Stimulated activated CD8-positive, alpha-beta memory T cell treated with anti-CD3 and anti-CD28 coated beads, Interleukin-15, amount 100 ng/mL, for 1 hour (primary cell): ENCODE measurements at regions not wholly inside any gene's neighbourhood (a gene's known extent, or its start where the extent isn't known, plus 50 kb on each side); places are given as distances from the start of the nearest gene placed in this dataset.
"Not testable (repeated sequence)": the region's sequence is repeated elsewhere in the genome, so short reads cannot be mapped to it uniquely, and the experiment has no call there.

Experiments used
- DNase-seq: peaks from one replicate; pipeline ENCODE4 v3.0.0-alpha.2; 2020; ENCODE audit warnings: low read depth

DNA sequence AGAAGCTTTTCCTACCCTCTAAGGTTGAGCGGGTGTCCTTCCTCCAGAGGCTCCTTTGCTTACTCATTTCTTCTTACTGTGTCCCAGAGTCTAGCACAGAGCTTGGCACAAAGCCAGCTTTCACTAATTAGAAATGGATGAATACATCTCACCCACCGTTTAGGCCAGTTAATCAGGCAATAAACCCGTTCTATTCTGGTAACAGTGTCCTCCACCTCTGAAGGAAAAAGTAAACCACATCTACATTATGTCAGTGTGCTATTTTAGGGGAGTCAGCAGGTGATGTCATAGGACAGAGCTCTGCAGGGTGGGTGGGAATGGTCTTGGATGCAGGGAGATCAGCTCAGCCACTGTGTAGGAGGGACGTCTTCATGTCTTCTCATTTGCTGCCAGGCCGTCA is 109.2 kb downstream of the OSTF1 start:
- DNase-seq = no peak

DNA sequence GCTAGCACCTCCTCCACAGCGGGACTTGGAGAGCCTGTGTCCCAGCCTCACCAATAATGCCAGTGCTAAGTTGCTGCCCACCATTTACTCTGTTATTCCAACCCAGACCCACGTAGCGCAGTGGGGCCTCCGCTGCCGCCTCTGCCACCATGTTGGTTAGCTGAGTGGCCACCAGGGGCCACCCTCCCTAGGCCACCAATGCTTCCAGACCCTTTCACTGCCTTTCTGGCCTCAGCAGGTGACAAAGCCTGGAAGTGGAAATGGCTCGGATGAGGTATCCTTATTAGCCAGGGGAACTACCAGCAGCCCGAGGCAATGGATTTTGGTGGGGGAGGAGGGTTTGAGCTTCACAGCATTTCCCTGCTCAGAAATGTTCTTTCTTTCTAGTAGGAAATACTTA is 110.1 kb downstream of the OSTF1 start:
- no peak for DNase-seq

DNA sequence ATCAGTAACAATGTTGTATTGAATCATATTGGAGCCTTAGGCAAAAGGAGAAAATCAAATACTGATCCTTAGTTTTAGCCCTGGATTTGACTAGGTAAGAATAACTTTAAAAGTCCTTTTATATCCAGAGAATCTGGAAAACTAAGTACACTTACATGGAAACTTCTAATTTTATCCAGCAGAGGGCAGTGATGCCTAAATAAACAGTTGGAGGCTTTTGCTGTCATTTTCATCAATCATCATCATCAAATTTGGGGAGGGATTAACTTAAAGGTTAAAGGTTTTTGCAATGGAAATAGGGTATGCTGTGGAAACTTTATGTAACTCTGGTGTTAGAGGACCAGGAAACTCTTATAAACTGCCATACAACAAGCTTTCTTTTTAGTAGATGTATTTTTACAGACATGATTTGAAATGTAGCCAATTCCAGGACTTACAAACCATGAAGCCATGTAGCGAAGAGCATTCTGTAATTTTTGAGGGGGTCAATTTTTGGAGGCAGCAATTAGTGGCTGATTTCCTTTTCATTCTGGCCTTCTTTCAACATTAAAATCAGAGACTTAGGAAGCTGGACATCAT is 112.7 kb downstream of the OSTF1 start:
- no peak for DNase-seq

DNA sequence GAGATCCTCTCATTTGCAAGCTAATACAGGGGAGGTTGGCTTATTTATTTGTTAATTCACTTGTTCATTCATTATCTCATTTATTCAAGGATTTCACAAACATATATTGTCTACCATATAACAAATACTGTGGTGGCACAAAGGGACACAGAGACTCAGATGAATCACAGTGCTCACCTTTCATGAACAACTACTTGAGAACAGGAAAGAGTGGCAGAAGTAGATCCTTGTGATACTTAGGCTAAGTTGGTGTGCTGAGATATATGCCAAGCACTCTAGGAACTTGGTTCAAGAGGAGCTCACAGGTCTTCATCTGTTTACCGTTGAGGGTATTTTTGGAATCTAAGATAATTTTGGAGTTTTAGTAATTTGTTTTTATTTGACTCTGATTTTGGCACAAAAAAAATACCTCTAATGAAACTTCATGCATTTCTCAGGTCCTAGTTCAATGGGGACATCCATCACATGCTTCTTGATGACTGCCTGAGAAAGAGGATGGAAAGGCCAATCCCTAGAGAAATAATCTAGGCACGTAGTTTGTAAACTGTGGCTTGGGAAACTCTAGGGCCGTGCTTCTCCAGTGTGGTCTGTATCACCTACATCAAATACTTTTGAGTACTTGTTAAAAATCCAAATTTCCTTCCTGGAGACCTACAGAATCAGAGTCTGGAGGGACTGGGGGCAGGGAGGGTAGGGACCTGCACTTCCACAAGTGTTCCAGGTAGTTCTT is 113.3 kb downstream of the OSTF1 start:
- DNase-seq = no peak

DNA sequence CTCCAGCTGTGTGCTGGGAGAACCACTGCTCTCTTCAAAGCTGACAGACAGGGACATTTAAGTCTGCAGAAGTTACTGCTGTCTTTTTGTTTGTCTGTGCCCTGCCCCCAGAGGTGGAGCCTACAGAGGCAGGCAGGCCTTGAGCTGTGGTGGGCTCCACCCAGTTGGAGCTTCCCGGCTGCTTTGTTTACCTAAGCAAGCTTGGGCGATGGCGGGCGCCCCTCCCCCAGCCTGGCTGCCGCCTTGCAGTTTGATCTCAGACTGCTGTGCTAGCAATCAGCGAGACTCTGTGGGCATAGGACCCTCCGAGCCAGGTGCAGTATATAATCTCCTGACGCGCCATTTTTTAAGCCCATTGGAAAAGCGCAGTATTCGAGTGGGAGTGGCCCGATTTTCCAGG is 119.7 kb downstream of the OSTF1 start:
- DNase-seq = not testable (repeated sequence)

DNA sequence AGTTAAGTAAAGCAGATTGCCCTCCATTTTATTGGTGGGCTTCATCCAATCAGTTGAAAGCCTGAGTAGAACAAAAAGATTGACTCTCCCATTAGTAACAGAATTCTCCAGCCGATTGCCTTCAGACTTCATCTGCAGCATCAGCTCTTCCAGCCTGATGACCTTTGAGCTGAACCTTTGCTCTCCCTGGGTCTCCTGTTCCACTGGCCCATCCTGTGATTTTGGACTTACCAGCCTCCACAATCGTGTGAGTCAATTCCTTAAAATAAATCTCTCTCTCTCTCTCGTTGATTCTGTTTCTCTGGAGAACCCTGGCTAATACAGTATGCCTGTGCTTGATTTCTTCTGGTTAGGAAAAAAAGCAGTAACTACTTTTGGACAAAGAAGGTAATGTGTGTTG is 121.9 kb downstream of the OSTF1 start:
- no peak for DNase-seq

DNA sequence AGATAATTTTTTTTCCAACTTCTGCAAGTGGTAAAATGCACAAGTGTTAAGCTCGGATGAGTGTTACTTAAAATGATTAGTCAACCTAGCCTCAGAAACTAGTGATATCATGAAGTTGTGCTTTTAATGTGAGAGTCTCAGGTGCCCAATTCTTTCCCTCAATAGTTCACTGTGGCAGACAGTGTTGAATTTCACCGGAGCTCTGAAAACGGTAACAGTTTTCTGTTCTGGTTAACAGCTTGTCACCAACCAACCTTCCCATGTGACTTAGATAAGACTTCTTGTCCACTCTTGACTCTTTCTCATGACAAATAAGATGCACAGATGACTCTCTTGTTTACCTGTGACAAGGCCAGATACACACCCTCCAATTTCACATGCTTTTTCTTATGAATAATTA is 125.5 kb downstream of the OSTF1 start:
- no peak for DNase-seq

DNA sequence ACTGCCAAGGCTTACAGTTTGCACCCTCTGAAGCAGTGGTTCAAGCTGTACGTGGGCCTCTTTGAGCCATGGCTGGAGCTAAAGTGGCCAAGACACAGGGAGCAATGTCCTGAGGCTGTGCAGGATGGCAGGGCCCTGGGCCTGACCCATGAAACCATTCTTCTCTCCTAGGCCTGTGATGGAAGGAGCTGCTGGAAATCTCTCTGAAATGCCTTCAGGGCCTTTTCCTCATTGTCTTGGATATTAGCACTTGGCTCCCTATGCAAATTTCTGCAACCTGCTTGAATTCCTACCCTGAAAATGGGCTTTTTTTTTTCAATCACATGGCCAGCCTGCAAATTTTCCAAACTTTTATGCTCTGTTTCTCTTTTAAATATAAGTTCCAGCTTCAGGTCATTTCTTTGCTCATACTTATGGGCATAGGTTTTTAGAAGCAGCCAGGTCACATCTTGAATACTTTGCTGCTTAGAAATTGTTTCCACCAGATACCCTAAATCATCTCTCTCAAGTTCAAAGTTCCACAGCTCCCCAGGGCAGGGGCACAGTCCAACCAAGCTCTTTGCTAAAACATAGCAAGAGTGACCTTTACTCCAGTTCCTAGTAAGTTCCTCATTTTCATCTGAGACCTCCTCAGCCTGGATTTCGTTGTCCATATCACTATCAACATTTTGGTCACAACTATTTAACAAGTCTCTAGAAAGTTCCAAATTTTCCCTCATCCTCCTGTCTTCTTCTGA is 138.3 kb downstream of the OSTF1 start:
- DNase-seq = no peak

DNA sequence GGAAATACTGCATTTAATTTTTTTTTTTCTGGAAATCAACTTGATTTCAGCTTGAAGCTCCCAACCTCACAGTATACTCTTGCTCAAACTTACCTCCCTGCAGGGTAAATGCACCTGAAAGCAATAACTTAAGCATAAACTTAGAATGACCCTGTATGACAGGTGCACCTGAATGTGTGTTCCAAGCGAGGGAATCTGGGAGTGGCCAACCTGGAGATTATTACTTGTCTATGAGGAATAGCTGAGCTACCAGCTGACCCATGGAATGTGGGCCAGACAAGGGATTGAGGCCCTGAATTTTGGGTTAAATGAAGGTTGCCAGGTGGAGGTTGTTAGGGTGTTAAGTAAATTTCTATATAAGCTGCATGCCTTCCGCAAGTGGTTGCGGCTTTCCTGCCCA is 140.6 kb downstream of the OSTF1 start:
- no peak for DNase-seq

DNA sequence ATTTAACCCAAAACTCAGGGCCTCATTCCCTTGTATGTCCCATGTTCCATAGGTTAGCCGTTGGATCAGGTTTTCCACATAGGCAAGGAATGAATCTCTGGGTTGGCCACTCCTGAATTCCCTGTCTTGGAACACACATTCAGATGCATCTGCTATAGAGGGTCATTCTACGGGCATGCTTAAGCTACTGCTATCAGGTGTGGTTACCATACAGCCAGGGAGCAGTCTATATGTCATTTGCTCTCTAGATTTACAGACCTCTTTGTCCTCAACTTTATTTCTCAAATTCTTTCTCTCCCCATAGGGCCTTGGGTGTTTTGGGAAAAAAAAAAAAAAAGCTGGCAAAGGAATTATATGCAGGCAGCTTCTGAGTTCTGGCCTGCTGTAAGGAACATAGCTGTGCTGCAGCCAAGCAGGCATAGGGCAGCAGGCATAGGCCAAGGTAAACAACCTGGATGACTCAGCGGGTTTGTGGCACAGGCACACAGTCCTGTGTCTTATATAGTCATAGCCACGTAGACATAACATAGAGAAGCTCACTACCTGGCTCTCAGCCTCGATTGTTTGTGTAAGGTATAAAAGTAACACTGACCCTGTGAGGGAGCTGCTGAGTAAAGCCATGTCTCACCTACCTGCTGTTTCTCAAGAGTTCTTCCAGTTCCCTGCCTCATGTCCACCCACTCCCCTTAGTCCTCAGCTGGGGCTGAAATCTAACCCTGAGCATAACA is 141.5 kb downstream of the OSTF1 start:
- no peak for DNase-seq

DNA sequence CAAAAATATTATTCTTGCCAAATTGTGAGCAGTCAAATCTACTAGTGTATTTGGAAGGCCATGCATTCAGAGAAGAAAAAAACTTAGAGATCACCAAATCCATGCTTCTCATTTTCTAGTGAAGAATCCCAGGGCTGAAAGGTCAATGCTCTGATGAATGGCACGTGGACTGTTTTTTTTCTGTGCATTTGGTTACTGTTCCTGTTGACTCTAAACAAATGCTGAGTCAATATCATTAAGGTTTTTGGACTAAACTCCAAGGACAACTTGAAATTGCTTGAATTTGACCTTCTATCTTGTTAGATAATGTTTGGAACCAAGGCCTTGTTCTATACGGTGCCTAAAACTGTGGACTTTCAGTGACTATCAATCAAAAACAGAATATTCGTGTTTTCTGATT is 142.2 kb downstream of the OSTF1 start:
- DNase-seq = no peak

DNA sequence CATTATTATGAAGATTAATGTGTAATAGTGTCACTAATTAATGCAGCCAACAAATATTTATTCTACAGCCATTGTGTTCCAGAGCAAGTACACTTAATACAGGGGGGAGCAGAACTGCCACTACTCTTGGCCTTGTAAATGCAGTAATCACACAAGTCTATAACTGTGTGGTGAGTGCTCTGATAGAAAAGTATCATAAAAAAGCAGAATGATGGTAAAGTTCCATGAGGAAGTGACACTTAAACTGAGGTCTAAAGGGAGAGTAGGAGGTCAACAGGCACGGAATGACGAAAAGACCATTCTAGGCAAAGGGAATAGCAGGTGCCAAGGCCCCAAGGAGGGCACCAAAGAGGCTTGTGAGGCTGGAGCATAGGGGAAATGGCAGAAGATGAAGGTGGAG is 142.9 kb downstream of the OSTF1 start:
- no peak for DNase-seq

DNA sequence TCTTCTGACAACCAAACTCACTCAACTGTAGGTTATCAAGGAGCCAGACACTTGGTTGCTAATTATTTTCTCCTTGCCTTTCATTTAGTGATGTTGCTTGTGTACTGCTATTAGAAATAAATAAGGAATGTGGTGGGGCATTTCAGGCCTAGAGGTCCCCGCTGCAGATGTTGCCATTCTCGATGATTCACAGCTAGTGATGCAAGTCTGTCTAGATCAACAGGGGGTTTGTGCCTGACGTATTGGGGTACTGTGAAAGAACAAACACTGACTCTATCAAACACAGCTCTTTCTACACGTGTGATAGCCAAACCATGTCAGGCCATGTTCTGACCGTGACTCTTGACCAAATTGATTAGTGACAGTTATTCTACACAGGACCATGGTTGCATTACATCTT is 144.7 kb downstream of the OSTF1 start:
- DNase-seq = no peak

DNA sequence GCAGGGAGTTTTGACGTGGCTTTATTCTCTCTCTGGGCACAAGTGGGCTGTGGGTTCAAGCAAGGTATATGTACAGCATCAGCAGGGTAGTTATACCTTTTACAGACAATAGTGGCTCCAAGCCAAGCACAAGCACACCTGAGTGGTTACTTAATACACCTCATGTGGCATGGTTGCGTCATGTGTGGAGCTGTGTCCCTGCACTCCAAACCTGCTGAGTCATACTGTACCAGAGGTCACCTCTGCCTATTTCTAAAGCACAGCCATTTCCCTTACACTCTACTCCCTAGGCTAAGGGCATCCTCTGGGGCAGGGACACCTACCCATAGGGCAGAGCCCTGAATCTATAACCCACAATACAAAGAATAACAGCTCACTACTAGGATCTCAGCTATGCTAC is 147.3 kb downstream of the OSTF1 start:
- no peak for DNase-seq

DNA sequence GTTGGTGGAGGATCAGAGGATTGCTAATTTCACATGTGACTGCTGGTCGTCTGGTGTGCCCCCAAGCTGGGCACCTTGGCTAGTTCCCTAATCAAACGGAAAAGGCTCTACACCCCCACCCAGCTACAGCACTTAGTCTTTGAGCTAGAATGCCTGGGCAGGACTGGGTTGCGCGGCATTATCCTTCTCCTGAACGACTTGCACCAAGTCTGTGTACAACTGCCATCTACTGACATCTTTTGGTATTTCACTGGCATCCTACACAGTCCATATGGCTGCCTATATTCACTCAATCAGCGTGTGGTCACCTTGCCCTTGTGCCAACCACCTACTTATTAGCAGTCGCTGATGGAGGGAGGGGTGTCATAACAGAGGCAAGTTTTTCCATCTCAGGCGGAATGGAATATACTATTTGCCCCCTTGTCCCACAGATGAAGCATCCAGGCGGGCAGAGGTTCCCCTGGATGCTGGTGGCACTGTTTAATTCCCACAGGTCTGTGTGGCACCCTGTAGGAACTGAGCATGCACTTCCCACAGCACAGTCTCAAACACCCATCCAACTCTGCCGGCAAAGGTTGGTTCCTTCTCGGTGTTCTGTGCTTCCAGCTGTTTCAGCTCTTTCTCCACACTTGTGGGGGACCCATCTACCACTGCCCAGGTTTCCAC is 150.1 kb downstream of the OSTF1 start:
- no peak for DNase-seq

DNA sequence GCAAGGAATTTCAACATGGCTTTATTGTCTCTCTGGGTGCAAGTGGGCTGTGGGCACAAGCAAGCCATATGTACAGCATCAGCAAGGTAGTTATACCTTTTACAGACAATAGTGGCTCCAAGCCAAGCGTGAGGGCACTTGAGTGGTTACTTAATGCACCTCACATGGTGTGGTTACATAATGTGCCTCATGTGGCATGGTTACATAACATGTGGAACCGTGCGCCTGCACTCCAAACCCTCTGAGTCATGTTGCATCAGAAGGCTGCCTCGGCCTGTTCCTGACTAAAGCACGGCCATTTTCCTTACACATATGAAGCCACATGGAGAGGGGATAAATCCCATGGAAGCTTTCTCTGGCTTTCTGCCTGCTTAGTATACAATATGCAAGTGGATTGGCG is 150.9 kb downstream of the OSTF1 start:
- no peak for DNase-seq

DNA sequence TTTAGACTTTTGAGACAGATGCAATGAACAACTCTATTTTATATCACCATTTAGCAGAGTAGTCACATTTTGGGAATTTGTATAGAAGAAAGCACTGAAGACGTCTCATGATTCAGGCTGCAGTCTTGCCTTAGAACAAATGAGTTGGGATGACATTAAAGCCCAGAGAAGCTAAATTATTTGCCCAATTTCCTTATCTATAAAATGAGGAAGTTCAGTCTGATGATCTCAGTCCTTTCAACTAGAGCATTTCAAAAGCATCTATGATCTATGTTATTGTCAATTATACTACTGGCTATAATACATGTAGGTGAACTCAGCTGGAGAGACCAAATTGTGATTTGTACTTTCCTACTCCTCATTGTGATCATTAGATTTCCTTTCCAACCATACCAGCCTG is 154.1 kb downstream of the OSTF1 start:
- DNase-seq = no peak

DNA sequence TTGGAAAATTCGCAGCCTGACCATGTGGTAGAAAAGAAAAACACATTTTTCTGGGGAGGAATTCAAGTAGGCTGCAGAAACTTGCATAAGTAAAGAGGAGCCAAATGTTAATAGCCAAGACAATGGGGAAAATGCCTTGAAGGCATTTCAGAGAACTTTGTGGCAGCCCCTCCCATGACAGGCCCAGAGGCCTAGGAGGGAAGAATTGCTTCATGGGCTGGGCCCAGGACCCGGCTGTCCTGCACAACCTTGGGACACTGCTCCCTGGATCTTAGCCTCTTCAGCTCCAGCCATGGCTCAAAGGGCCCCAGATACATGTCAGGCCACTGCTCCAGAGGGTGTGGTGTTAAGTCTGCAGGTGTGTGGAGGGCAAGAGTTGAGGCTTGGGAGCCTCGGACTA is 158.6 kb downstream of the OSTF1 start:
- no peak for DNase-seq

DNA sequence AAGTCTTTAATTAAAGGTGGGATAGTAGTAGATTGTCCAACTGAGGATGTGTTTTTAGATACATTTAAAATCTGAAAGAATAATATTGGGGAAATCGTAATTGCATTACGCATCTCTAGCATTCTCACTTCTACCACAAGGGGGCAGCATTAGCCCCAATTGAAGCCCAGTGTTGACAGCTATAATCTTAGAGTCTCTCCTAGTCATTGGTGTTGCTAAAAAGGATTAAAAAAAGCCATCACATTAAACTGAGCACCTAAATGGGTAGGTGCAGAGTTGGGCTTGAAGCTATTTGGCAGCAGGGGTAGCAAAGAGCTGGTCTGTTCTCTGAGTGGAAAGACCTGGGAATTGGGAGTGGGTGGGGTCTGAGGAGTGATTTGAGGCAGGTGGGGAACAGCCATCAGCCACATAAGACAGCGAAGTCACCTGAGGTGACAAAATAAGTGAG is 177.2 kb downstream of the OSTF1 start:
- DNase-seq = peak; percentile 12

DNA sequence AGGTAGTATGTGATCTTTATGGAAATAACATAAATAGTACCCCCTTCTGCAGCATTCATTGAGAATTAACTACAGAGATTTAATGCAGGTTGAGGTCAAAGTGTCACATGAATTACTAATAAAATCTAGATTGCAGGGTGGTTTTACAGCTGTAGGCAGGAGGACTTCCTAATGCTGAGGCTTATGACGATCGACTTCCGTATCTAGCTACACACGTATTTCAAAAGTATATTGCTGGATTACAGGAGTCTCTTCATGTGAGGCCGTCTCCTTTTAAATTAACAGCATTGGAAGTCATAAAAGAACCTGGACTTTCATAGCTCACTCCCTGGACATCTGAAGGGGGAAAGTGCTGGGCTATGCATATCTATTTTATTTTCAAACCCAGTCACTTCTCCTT is 180.9 kb downstream of the OSTF1 start:
- no peak for DNase-seq

DNA sequence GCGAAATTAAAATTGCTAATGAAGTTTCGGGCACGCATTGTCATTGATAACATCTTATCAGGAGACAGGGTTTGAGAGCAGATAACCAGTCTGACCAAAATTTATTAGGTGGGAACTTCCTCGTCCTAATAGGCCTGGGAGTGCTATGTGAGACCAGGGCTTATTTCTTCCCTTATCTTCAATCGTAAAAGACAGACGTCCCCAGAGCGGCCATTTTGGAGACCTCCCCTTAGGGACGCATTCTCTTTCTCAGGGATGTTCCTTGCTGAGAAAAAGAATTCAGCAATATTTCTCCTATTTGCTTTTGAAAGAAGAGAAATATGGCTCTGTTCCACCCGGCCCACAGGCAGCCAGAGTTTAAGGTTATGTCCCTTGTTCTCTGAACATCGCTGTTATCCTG is 184.7 kb downstream of the OSTF1 start:
- DNase-seq = not testable (repeated sequence)

DNA sequence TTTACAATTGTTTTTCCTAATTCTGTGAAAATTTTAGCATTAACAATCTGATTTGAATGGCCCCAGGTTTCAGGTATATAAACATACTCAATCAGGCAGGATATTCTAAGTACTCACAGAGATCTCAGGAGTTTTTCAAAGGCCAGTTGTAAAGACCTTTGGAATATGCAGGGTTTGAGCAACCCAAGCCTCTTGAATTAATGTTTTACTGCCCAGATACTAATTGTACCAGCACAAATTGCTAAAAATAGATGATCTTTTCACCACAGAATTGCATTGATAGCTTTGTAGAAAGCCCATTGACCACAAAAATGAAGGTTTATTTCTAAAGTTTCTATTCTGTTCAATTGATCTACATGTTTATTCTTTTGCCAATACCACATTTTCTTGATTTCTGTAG is 186.5 kb downstream of the OSTF1 start:
- DNase-seq = no peak
